ENCODE measurements at regions not wholly inside any gene's neighbourhood (a gene's known extent, or its start where the extent isn't known, plus 50 kb on each side); places are given as distances from the start of the nearest gene placed in this dataset.

DNA sequence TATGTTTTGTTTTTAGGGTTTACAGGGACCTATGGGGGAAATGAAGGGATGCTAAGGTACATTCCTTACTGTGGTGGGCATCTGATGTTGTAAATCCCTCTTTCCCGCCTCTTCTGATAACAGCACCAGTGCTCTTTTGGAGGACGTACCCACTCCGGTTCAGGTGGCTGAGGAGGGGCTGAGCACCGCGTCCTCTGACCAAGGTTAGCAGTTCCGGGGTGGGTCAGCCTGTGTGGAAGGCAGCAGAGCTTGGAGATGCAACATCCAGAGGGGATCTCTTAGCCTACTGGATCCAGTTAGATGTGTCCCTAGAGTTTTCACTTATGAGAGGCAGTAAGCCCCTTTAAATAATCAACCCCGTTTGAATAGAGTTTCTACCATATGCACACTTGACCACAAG lies 135.3 kb upstream of the KCNG1 start:
- TF ChIP-seq, protein P1, sequence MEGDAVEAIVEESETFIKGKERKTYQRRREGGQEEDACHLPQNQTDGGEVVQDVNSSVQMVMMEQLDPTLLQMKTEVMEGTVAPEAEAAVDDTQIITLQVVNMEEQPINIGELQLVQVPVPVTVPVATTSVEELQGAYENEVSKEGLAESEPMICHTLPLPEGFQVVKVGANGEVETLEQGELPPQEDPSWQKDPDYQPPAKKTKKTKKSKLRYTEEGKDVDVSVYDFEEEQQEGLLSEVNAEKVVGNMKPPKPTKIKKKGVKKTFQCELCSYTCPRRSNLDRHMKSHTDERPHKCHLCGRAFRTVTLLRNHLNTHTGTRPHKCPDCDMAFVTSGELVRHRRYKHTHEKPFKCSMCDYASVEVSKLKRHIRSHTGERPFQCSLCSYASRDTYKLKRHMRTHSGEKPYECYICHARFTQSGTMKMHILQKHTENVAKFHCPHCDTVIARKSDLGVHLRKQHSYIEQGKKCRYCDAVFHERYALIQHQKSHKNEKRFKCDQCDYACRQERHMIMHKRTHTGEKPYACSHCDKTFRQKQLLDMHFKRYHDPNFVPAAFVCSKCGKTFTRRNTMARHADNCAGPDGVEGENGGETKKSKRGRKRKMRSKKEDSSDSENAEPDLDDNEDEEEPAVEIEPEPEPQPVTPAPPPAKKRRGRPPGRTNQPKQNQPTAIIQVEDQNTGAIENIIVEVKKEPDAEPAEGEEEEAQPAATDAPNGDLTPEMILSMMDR (optimal IDR thresholded peaks at IDR 0.05 in 1 of 3, IDR thresholded peaks at IDR 0.05 in 1 of 3, conservative IDR thresholded peaks at IDR 0.05 in 1 of 3; ENCODE audit: extremely low read depth in 1 of 3, insufficient read depth in 2 of 3, low read length in 3 of 3): no peak
- no peak for TF ChIP-seq EZH2 (IDR thresholded peaks at IDR 0.05; ENCODE audit: low read length)
